C4-2B (cell line): ENCODE measurements at regions not wholly inside any gene's neighbourhood (a gene's known extent, or its start where the extent isn't known, plus 50 kb on each side); places are given as distances from the start of the nearest gene placed in this dataset.

Experiments
- CTCF ChIP-seq: fragments of 450-650 bp; conservative IDR thresholded peaks from 2 replicates; pipeline ENCODE4 v1.5.1; 2017; ENCODE audit warnings: mild to moderate bottlenecking
- ZFX ChIP-seq: fragments of 450-650 bp; IDR thresholded peaks from 2 replicates; pipeline ENCODE4 v1.6.1; 2017

DNA sequence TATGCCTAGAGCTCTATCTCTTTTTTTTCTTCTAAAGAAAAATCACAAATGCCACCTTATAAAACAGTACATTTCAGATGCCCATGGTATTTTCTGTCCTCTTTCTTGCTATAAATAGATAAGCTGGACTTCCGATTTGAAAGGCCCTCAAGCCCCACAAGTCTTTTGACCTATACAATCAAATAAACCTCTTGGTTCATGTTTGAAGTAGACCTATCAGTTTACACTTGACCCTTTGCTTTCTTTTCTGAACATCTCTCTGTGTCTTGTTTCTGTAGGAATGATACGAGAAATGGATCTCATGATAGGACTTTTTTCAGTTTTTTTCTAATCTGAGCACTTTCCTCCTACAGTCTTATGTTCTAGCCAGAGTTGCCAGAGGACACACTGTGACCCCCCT lies 327.2 kb downstream of the SOX9 start:
- TF ChIP-seq CTCF (no peak), ZFX (no peak)
